HEK293T (cell line): ENCODE measurements at regions not wholly inside any gene's neighbourhood (a gene's known extent, or its start where the extent isn't known, plus 50 kb on each side); places are given as distances from the start of the nearest gene placed in this dataset.

Experiments
- CTCF ChIA-PET: fragments of 350-600 bp; formaldehyde crosslinking; extraction: SDS; loops from one replicate; lab custom pipeline; 2021; ENCODE audit warnings: antibody characterized with exemption, inconsistent platforms; lab: Yijun Ruan, JAX
- POLR2A ChIA-PET: fragments of 350-600 bp; formaldehyde crosslinking; extraction: SDS; loops from one replicate; lab custom pipeline; 2020; ENCODE audit warnings: antibody characterized with exemption, inconsistent platforms; lab: Yijun Ruan, JAX
- DNase-seq: peaks from one replicate; pipeline ENCODE4 v3.0.0; 2012; ENCODE audit warnings: mixed read lengths; ENCODE audit errors: extremely low spot score
- ARNT ChIP-seq: fragments of 450-650 bp; IDR thresholded peaks from 2 replicates; pipeline ENCODE4 v1.6.1; 2017; ENCODE audit warnings: mild to moderate bottlenecking
- BHLHE40 ChIP-seq: fragments of 450-650 bp; IDR thresholded peaks from 2 replicates; pipeline ENCODE4 v1.6.1; 2016; ENCODE audit warnings: mild to moderate bottlenecking, moderate library complexity, borderline replicate concordance
- CTBP1 ChIP-seq: fragments of 450-650 bp; IDR thresholded peaks from 2 replicates; pipeline ENCODE4 v1.6.1; 2016; ENCODE audit warnings: borderline replicate concordance
- ELF4 ChIP-seq: fragments of 450-650 bp; IDR thresholded peaks from 2 replicates; pipeline ENCODE4 v1.6.1; 2017; ENCODE audit warnings: antibody characterized with exemption
- FOXA1 ChIP-seq: fragments of 450-650 bp; IDR thresholded peaks from 2 replicates; pipeline ENCODE4 v1.6.1; 2016; ENCODE audit warnings: mild to moderate bottlenecking
- FOXK2 ChIP-seq: fragments of 450-650 bp; IDR thresholded peaks from 2 replicates; pipeline ENCODE4 v1.6.1; 2016; ENCODE audit warnings: mild to moderate bottlenecking
- FOXM1 ChIP-seq: fragments of 450-650 bp; IDR thresholded peaks from 2 replicates; pipeline ENCODE4 v1.6.1; 2017; ENCODE audit warnings: mild to moderate bottlenecking, borderline replicate concordance
- HDGF ChIP-seq: fragments of 450-650 bp; IDR thresholded peaks from 2 replicates; pipeline ENCODE4 v1.6.1; 2017; ENCODE audit warnings: antibody characterized with exemption, borderline replicate concordance
- L3MBTL2 ChIP-seq: fragments of 450-650 bp; conservative IDR thresholded peaks from 2 replicates; pipeline ENCODE4 v1.6.1; 2016; ENCODE audit warnings: mild to moderate bottlenecking
- LEF1 ChIP-seq: fragments of 450-650 bp; IDR thresholded peaks from 2 replicates; pipeline ENCODE4 v1.6.1; 2017; ENCODE audit warnings: mild to moderate bottlenecking, borderline replicate concordance
- NFRKB ChIP-seq: fragments of 450-650 bp; IDR thresholded peaks from 2 replicates; pipeline ENCODE4 v1.6.1; 2016; ENCODE audit warnings: mild to moderate bottlenecking, moderate library complexity
- PKNOX1 ChIP-seq: fragments of 450-650 bp; IDR thresholded peaks from 2 replicates; pipeline ENCODE4 v1.6.1; 2016
- SP1 ChIP-seq: fragments of 450-650 bp; IDR thresholded peaks from 2 replicates; pipeline ENCODE4 v1.6.1; 2017
- SUZ12 ChIP-seq: fragments of 450-650 bp; IDR thresholded peaks from 2 replicates; pipeline ENCODE4 v1.6.1; 2016; ENCODE audit warnings: mild to moderate bottlenecking
- TARDBP ChIP-seq: fragments of 450-650 bp; IDR thresholded peaks from 2 replicates; pipeline ENCODE4 v1.6.1; 2016
- ZNF384 ChIP-seq: fragments of 450-650 bp; IDR thresholded peaks from 2 replicates; pipeline ENCODE4 v1.6.1; 2016

- POLR2A ChIA-PET, result no interaction called here
- no peak for TF ChIP-seq CTBP1
- TF ChIP-seq FOXK2, result no peak
- TF ChIP-seq SP1, result no peak
- no peak for TF ChIP-seq FOXM1
- TF ChIP-seq L3MBTL2, result no peak
- no peak for TF ChIP-seq BHLHE40
- no peak for TF ChIP-seq LEF1
- no peak for TF ChIP-seq ARNT
- TF ChIP-seq NFRKB, result no peak
- no peak for TF ChIP-seq ZNF384
- no peak for TF ChIP-seq SUZ12
- TF ChIP-seq FOXA1, result no peak
- TF ChIP-seq ELF4, result no peak
- TF ChIP-seq HDGF, result no peak
- TF ChIP-seq TARDBP, result no peak
- TF ChIP-seq PKNOX1, result no peak
- DNase-seq, result no peak
- CTCF ChIA-PET, result no interaction called here
These were observed 1530.1 kb upstream of the PABPC4L start for GRCh38 chr4:135731682-135732081.

- TF ChIP-seq FOXM1 (no peak), LEF1 (no peak), FOXA1 (no peak)
- no peak for DNase-seq
- ChIA-PET CTCF (no interaction called here), POLR2A (no interaction called here)
These were observed 1522.8 kb upstream of the PABPC4L start for GRCh38 chr4:135724421-135724820.

GRCh38 chr4:135718019-135718418 is 1516.4 kb upstream of the PABPC4L start:
- DNase-seq, result no peak
- no peak for TF ChIP-seq FOXA1
- TF ChIP-seq ZNF384, result no peak
- TF ChIP-seq L3MBTL2, result no peak
- no peak for TF ChIP-seq BHLHE40
- TF ChIP-seq NFRKB, result no peak
- no peak for TF ChIP-seq ARNT
- no peak for TF ChIP-seq SP1
- TF ChIP-seq CTBP1, result no peak
- TF ChIP-seq SUZ12, result no peak
- TF ChIP-seq PKNOX1, result no peak
- TF ChIP-seq ELF4, result no peak
- TF ChIP-seq TARDBP, result no peak
- TF ChIP-seq FOXM1, result no peak
- TF ChIP-seq HDGF, result no peak
- no peak for TF ChIP-seq LEF1
- no peak for TF ChIP-seq FOXK2
- CTCF ChIA-PET, result no interaction called here
- POLR2A ChIA-PET, result no interaction called here

GRCh38 chr4:135705343-135705742 is 1503.8 kb upstream of the PABPC4L start:
- CTCF ChIA-PET, result interaction anchor here (0.6 kb wide), 1 partner anchor 64 kb away, joined by 3 read pairs; no protein-coding TSS in a partner anchor
- POLR2A ChIA-PET, result no interaction called here
- TF ChIP-seq L3MBTL2, result no peak
- TF ChIP-seq LEF1, result no peak
- no peak for TF ChIP-seq SP1
- no peak for TF ChIP-seq TARDBP
- no peak for TF ChIP-seq FOXK2
- TF ChIP-seq ZNF384, result no peak
- no peak for TF ChIP-seq ELF4
- TF ChIP-seq BHLHE40, result no peak
- TF ChIP-seq HDGF, result no peak
- no peak for TF ChIP-seq CTBP1
- TF ChIP-seq SUZ12, result no peak
- DNase-seq, result no peak

GRCh38 chr4:135694066-135694465 is 1492.5 kb upstream of the PABPC4L start:
- POLR2A ChIA-PET, result no interaction called here

GRCh38 chr4:135684001-135684400 is 1482.4 kb upstream of the PABPC4L start:
- ChIA-PET CTCF (no interaction called here), POLR2A (no interaction called here)
- TF ChIP-seq HDGF, result no peak
- DNase-seq, result no peak

More at GRCh38 chr4:135694066-135694465, 1492.5 kb upstream of the PABPC4L start:
- TF ChIP-seq ELF4 (no peak), FOXK2 (no peak), L3MBTL2 (no peak), NFRKB (no peak), TARDBP (no peak), SUZ12 (no peak), LEF1 (no peak), ARNT (no peak), PKNOX1 (no peak), BHLHE40 (no peak), FOXM1 (no peak), ZNF384 (no peak)
- CTCF ChIA-PET, result no interaction called here
- no peak for DNase-seq

GRCh38 chr4:135672202-135672601 is 1470.6 kb upstream of the PABPC4L start:
- no peak for TF ChIP-seq FOXA1
- TF ChIP-seq ARNT, result no peak
- TF ChIP-seq FOXK2, result no peak
- TF ChIP-seq NFRKB, result no peak
- TF ChIP-seq ELF4, result no peak
- no peak for TF ChIP-seq CTBP1
- TF ChIP-seq TARDBP, result no peak
- no peak for TF ChIP-seq SP1
- TF ChIP-seq SUZ12, result no peak
- TF ChIP-seq L3MBTL2, result no peak
- TF ChIP-seq BHLHE40, result no peak
- DNase-seq, result no peak
- CTCF ChIA-PET, result no interaction called here
- POLR2A ChIA-PET, result no interaction called here
